C4-2B (cell line): ENCODE measurements at regions not wholly inside any gene's neighbourhood (a gene's known extent, or its start where the extent isn't known, plus 50 kb on each side); places are given as distances from the start of the nearest gene placed in this dataset.
"Not testable (repeated sequence)": the region's sequence is repeated elsewhere in the genome, so short reads cannot be mapped to it uniquely, and the experiment has no call there.

Source experiments
- H3K27ac ChIP-seq: fragments of 450-650 bp; 2 replicates; pipeline ENCODE4 v1.5.1; 2017
- CTCF ChIP-seq: fragments of 450-650 bp; conservative IDR thresholded peaks from 2 replicates; pipeline ENCODE4 v1.5.1; 2017; ENCODE audit warnings: mild to moderate bottlenecking
- ZFX ChIP-seq: fragments of 450-650 bp; IDR thresholded peaks from 2 replicates; pipeline ENCODE4 v1.6.1; 2017

- TF ChIP-seq ZFX, result no peak
- no peak for TF ChIP-seq CTCF
- H3K27ac ChIP-seq, result no peak overlapping the region
Measured at GRCh38 chr1:31485166-31485565, 72.2 kb downstream of the SERINC2 start.

GRCh38 chr1:31487143-31487542 is 74.1 kb downstream of the SERINC2 start:
- TF ChIP-seq ZFX, result no peak
- no peak for TF ChIP-seq CTCF
- H3K27ac ChIP-seq, result no peak overlapping the region

- TF ChIP-seq ZFX, result no peak
Measured at GRCh38 chr1:31487721-31488293, 74.8 kb downstream of the SERINC2 start.

GRCh38 chr1:31488528-31488927 is 75.5 kb downstream of the SERINC2 start:
- TF ChIP-seq ZFX, result no peak
- no peak for TF ChIP-seq CTCF

More at GRCh38 chr1:31487721-31488293, 74.8 kb downstream of the SERINC2 start:
- no peak overlapping the region for H3K27ac ChIP-seq

GRCh38 chr1:31489575-31489974 is 76.6 kb downstream of the SERINC2 start:
- not testable (repeated sequence) for H3K27ac ChIP-seq

More at GRCh38 chr1:31488528-31488927, 75.5 kb downstream of the SERINC2 start:
- no peak overlapping the region for H3K27ac ChIP-seq

- not testable (repeated sequence) for H3K27ac ChIP-seq
Measured at GRCh38 chr1:31490596-31490995, 77.6 kb downstream of the SERINC2 start.

GRCh38 chr1:31495351-31495750 is 81.0 kb upstream of the TINAGL1 start:
- H3K27ac ChIP-seq, result not testable (repeated sequence)

GRCh38 chr1:31495770-31496169 is 80.5 kb upstream of the TINAGL1 start:
- not testable (repeated sequence) for H3K27ac ChIP-seq

- TF ChIP-seq CTCF (no peak), ZFX (no peak)
- H3K27ac ChIP-seq, result no peak overlapping the region
Measured at GRCh38 chr1:31497601-31498000, 78.7 kb upstream of the TINAGL1 start.

- TF ChIP-seq ZFX (no peak), CTCF (no peak)
- no peak overlapping the region for H3K27ac ChIP-seq
Measured at GRCh38 chr1:31498376-31499040, 77.8 kb upstream of the TINAGL1 start.
